H1 (cell line): ENCODE measurements at regions not wholly inside any gene's neighbourhood (a gene's known extent, or its start where the extent isn't known, plus 50 kb on each side); places are given as distances from the start of the nearest gene placed in this dataset.

ENCODE experiments used
- HDAC6 ChIP-seq: IDR thresholded peaks from one replicate; pipeline ENCODE4 v1.7.1; 2012; ENCODE audit warnings: low read depth, mild to moderate bottlenecking, inconsistent platforms, low read length, moderate library complexity
- POLR2A ChIP-seq, 2 experiments: IDR thresholded peaks; 1 replicate in 1 of 2; 2 replicates in 1 of 2; pipeline ENCODE4 v1.6.1; 2011; ENCODE audit warnings: low read depth in 2 of 2, low read length in 2 of 2, mild to moderate bottlenecking in 2 of 2; ENCODE audit errors: control extremely low read depth in 1 of 2
- TF ChIP-seq, protein P1 (sequence below): IDR thresholded peaks from 2 replicates; pipeline ENCODE4 v1.6.1; 2011; ENCODE audit warnings: low read depth, mild to moderate bottlenecking, low read length; ENCODE audit not compliant: insufficient read depth

DNA sequence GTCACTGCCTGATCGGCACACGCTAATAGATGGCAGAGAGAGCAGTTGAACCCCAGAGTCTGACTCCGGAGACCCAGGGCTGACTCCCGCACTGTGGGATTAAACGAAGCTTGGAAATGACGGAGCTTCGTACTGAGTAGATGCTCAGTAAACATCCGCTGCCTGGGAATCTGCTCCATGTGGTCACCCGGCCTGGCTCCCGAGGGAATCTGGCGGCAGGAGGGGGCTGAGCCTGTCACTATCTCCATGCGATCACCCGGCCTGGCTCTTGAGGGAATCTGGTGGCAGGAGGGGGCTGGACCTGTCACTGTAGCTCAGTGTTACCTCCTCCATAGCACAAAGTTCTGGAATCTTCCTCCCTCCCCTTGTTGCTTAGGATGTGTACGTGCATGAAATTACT lies 139.7 kb upstream of the CIBAR2 start (continued):
- no peak for TF ChIP-seq HDAC6
- TF ChIP-seq POLR2A (IDR thresholded peaks at IDR 0.05; ENCODE audit: control extremely low read depth in 1 of 2, low read depth in 2 of 2, low read length in 2 of 2): no peak
- TF ChIP-seq, protein P1, sequence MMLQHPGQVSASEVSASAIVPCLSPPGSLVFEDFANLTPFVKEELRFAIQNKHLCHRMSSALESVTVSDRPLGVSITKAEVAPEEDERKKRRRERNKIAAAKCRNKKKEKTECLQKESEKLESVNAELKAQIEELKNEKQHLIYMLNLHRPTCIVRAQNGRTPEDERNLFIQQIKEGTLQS: no peak
